ENCODE measurements at regions not wholly inside any gene's neighbourhood (a gene's known extent, or its start where the extent isn't known, plus 50 kb on each side); places are given as distances from the start of the nearest gene placed in this dataset.

DNA sequence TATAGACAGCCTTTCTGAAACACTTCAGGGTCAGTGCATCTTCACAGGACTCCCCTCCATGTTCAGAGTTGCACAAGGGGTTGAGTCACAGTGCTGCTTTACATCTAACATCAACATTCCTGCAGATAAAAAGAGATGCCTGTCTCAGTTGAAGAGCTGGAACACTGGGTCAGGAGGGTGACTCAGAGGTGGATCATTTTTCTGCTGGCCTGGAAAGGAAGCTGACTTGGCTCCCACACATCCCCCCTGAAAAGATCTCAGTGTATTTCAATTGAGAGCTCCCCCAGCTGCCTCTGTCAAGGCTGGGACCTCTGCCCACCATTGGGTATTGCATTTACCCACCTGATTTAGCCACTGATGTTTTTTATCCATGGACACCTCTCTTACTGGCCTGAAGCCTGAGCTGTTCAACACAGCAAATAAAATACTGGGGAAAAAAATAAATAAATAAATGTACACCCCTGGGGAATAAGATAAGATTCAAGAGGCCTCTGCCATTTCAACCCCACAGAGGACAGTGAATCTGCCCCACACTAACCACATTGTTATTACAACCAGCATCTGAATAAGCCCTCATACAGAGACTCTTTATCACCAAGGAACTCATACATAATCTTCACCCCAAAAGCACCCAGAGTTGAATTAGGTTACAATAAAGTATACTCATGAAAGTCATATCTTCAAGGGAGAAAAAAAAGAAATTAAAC lies 716.4 kb downstream of the SEMA5A start:
- TF ChIP-seq, protein P1, sequence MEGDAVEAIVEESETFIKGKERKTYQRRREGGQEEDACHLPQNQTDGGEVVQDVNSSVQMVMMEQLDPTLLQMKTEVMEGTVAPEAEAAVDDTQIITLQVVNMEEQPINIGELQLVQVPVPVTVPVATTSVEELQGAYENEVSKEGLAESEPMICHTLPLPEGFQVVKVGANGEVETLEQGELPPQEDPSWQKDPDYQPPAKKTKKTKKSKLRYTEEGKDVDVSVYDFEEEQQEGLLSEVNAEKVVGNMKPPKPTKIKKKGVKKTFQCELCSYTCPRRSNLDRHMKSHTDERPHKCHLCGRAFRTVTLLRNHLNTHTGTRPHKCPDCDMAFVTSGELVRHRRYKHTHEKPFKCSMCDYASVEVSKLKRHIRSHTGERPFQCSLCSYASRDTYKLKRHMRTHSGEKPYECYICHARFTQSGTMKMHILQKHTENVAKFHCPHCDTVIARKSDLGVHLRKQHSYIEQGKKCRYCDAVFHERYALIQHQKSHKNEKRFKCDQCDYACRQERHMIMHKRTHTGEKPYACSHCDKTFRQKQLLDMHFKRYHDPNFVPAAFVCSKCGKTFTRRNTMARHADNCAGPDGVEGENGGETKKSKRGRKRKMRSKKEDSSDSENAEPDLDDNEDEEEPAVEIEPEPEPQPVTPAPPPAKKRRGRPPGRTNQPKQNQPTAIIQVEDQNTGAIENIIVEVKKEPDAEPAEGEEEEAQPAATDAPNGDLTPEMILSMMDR (IDR thresholded peaks at IDR 0.05): no peak
- no peak for TF ChIP-seq EZH2 (IDR thresholded peaks at IDR 0.05)
